ENCODE measurements at regions not wholly inside any gene's neighbourhood (a gene's known extent, or its start where the extent isn't known, plus 50 kb on each side); places are given as distances from the start of the nearest gene placed in this dataset.

- no peak for DNase-seq (ENCODE audit: low read depth in 2 of 3, low spot score in 2 of 3)
Observed at GRCh38 chr4:152269448-152270191, 266.3 kb downstream of the FBXW7 start.

- no peak for DNase-seq (ENCODE audit: low read depth in 2 of 3, low spot score in 2 of 3)
Observed at GRCh38 chr4:152267811-152268210, 268.1 kb downstream of the FBXW7 start.

- no peak for DNase-seq (ENCODE audit: low read depth in 2 of 3, low spot score in 2 of 3)
Observed at GRCh38 chr4:152266831-152267480, 268.9 kb downstream of the FBXW7 start.

GRCh38 chr4:152265149-152265621 lies 270.7 kb downstream of the FBXW7 start:
- DNase-seq (ENCODE audit: low read depth in 2 of 3, low spot score in 2 of 3) = no peak

- DNase-seq (ENCODE audit: low read depth in 2 of 3, low spot score in 2 of 3) = no peak
Observed at GRCh38 chr4:152264106-152264505, 271.8 kb downstream of the FBXW7 start.

- DNase-seq (ENCODE audit: low read depth in 2 of 3, low spot score in 2 of 3) = no peak
Observed at GRCh38 chr4:152259866-152260265, 276.0 kb downstream of the FBXW7 start.

- DNase-seq (ENCODE audit: low read depth in 2 of 3, low spot score in 2 of 3) = no peak
Observed at GRCh38 chr4:152258804-152259708, 276.8 kb downstream of the FBXW7 start.

- DNase-seq (ENCODE audit: low read depth in 2 of 3, low spot score in 2 of 3) = no peak
Observed at GRCh38 chr4:152258391-152258790, 277.5 kb downstream of the FBXW7 start.

GRCh38 chr4:152257601-152258066 lies 278.3 kb downstream of the FBXW7 start:
- DNase-seq (ENCODE audit: low read depth in 2 of 3, low spot score in 2 of 3) = no peak

- no peak for DNase-seq (ENCODE audit: low read depth in 2 of 3, low spot score in 2 of 3)
Observed at GRCh38 chr4:152256996-152257395, 278.9 kb downstream of the FBXW7 start.

GRCh38 chr4:152255437-152255836 lies 280.5 kb downstream of the FBXW7 start:
- DNase-seq (ENCODE audit: low read depth in 2 of 3, low spot score in 2 of 3) = no peak

- no peak for DNase-seq (ENCODE audit: low read depth in 2 of 3, low spot score in 2 of 3)
Observed at GRCh38 chr4:152248347-152248746, 287.5 kb downstream of the FBXW7 start.

- no peak for DNase-seq (ENCODE audit: low read depth in 2 of 3, low spot score in 2 of 3)
Observed at GRCh38 chr4:152247271-152247975, 288.5 kb downstream of the FBXW7 start.

GRCh38 chr4:152246659-152247058 lies 289.2 kb downstream of the FBXW7 start:
- DNase-seq (ENCODE audit: low read depth in 2 of 3, low spot score in 2 of 3) = no peak

- no peak for DNase-seq (ENCODE audit: low read depth in 2 of 3, low spot score in 2 of 3)
Observed at GRCh38 chr4:152245680-152246079, 290.2 kb downstream of the FBXW7 start.

- no peak for DNase-seq (ENCODE audit: low read depth in 2 of 3, low spot score in 2 of 3)
Observed at GRCh38 chr4:152244659-152245058, 291.2 kb downstream of the FBXW7 start.

- DNase-seq (ENCODE audit: low read depth in 2 of 3, low spot score in 2 of 3) = no peak
Observed at GRCh38 chr4:152243896-152244595, 291.8 kb downstream of the FBXW7 start.

GRCh38 chr4:152243206-152243605 lies 292.7 kb downstream of the FBXW7 start:
- DNase-seq (ENCODE audit: low read depth in 2 of 3, low spot score in 2 of 3) = no peak

- no peak for DNase-seq (ENCODE audit: low read depth in 2 of 3, low spot score in 2 of 3)
Observed at GRCh38 chr4:152240232-152240631, 295.7 kb downstream of the FBXW7 start.

GRCh38 chr4:152239216-152239615 lies 296.7 kb downstream of the FBXW7 start:
- no peak for DNase-seq (ENCODE audit: low read depth in 2 of 3, low spot score in 2 of 3)

Measured in hematopoietic multipotent progenitor cell (in vitro differentiated cells).